ENCODE measurements at regions not wholly inside any gene's neighbourhood (a gene's known extent, or its start where the extent isn't known, plus 50 kb on each side); places are given as distances from the start of the nearest gene placed in this dataset.

DNA sequence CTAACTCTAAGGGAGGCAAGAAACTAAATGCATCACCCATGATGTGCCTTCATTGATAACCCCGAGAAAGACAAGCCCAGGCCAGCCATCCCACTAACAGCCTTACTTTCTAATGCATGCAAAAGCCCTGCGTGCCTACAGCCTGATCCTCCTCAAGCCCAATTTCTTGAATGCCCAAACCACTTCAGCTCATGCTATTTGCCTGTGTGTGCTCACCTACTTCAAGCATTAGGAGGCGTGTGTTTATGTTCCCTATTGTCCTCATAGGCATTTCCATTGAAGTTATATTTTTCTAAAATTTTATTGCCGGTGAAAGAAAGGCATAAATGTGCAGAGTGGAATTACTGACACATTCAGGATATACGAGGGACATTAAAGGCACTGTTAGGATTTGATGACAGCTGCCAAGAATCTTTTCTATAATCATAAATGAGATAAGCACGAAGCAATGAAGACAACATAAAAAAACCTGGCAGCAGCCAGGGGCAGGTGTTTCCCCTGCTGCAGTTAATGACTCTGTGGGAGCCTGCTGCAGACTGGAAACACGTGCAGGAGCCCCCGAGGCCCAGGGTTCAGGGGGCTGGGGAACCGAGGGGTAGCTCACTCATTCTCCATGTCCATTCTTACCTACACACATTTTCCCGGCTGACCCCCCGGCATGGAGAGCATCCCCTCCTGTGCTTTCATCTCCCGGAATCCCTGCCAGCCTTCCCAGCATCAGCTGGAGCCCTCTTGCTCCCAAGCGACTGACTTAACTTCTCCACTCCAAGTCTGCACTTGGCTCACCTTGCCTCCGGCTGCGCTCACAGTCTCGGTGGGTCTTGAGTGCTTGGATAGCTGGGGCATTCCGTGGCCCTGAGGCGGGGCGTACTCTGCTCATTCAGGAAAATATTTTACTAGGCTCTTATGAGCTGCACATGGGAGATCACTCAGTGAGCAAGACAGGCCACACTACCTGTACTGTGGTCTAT is 292.3 kb upstream of the SIX2 start:
- no peak overlapping the region for H4K8ac ChIP-seq (ENCODE audit: low read length)
- H3K4ac ChIP-seq (ENCODE audit: low read depth in 1 of 2, low read length in 2 of 2) = no peak overlapping the region
- H3K14ac ChIP-seq (ENCODE audit: low read length in 2 of 2) = no peak overlapping the region
- no peak overlapping the region for H3K4me3 ChIP-seq (ENCODE audit: insufficient read depth in 1 of 2, low read depth in 1 of 2, low read length in 2 of 2)
- H2AK5ac ChIP-seq (ENCODE audit: low read length, severe bottlenecking) = no peak overlapping the region
- H2BK120ac ChIP-seq (ENCODE audit: low read depth, low read length) = no peak overlapping the region
- no peaks in the 10 kb centered on the region for H3K4me1 ChIP-seq (ENCODE audit: control insufficient read depth, insufficient read depth, low read depth, low read length)
- no peak overlapping the region for H3K4me2 ChIP-seq (ENCODE audit: low read length, poor library complexity, severe bottlenecking)
- H3K27me3 ChIP-seq (ENCODE audit: control insufficient read depth in 1 of 2, insufficient read depth in 1 of 2, low read length in 2 of 2) = peaks cover 0 to 75% of the 10 kb centered on the region in 2 experiments
- H2AFZ ChIP-seq (ENCODE audit: low read depth, low read length) = no peak overlapping the region
- H2BK5ac ChIP-seq (ENCODE audit: low read depth, low read length, poor library complexity, severe bottlenecking) = no peak overlapping the region
- no peak overlapping the region for H3K9ac ChIP-seq (ENCODE audit: low read length)
- no peak overlapping the region for H2BK15ac ChIP-seq (ENCODE audit: low read depth, poor library complexity, severe bottlenecking)
- no peak for DNase-seq
- no peak overlapping the region for H3K27ac ChIP-seq (ENCODE audit: low read length, poor library complexity, severe bottlenecking)
- H3K23ac ChIP-seq (ENCODE audit: low read length in 2 of 2) = no peak overlapping the region
- H3K9me3 ChIP-seq (ENCODE audit: control insufficient read depth, low read length) = no peaks in the 10 kb centered on the region
- H3K79me1 ChIP-seq (replicated peaks; ENCODE audit: low read length, poor library complexity, severe bottlenecking) = no peaks in the 10 kb centered on the region
- 89% methylated on average over 18 of the region's 19 CpGs for WGBS
- no peak overlapping the region for H4K91ac ChIP-seq (ENCODE audit: low read length)
- no peak overlapping the region for H2BK12ac ChIP-seq (ENCODE audit: low read length in 2 of 2)
- H3K18ac ChIP-seq (ENCODE audit: low read depth in 1 of 2, low read length in 2 of 2) = no peak overlapping the region
- no peaks in the 10 kb centered on the region for H3K36me3 ChIP-seq (ENCODE audit: control insufficient read depth in 1 of 2, insufficient read depth in 2 of 2, low read depth in 1 of 2, low read length in 2 of 2)

DNA sequence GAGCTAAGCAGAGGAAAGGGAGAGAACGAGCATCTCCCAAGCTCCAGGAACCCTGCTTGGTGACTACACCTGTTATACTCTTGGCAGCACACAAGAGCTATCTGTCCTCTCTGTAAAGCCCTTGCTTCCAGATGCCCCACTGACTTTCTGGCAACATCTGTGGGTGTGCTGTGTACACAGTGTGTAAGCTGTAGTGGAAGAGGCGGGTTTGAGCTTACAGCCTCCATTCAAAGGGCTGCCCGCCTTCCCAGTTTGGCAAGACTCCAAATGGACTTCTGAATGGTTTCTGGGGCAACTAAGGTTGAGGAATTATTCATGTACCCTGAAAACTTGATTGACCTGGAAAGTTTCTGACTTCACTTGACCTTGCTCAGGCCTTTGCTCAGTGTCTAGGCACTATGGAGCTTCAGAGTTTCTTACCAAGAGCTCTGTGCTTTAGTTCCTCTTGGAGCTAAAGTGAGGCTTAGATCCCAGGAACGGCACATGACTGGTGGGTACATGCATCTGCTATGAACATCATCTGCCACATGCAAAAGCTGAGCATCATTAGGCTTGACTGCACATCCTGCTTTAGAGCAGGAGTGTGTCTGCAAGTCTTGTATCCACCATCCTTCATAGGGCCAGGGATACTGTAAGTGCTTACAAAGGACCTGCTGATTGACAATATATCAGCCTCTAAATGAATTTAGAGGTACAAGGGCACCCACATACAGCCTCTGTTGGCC is 290.9 kb upstream of the SIX2 start:
- H4K8ac ChIP-seq (ENCODE audit: low read length) = no peak overlapping the region
- H3K4ac ChIP-seq (ENCODE audit: low read depth in 1 of 2, low read length in 2 of 2) = no peak overlapping the region
- H3K18ac ChIP-seq (ENCODE audit: low read depth in 1 of 2, low read length in 2 of 2) = no peak overlapping the region
- no peak overlapping the region for H3K9ac ChIP-seq (ENCODE audit: low read length)
- WGBS = 81% methylated on average over 4 of the region's 4 CpGs
- H2BK12ac ChIP-seq (ENCODE audit: low read length in 2 of 2) = no peak overlapping the region
- no peaks in the 10 kb centered on the region for H3K36me3 ChIP-seq (ENCODE audit: control insufficient read depth in 1 of 2, insufficient read depth in 2 of 2, low read depth in 1 of 2, low read length in 2 of 2)
- no peak overlapping the region for H4K91ac ChIP-seq (ENCODE audit: low read length)
- H3K14ac ChIP-seq (ENCODE audit: low read length in 2 of 2) = no peak overlapping the region
- no peaks in the 10 kb centered on the region for H3K9me3 ChIP-seq (ENCODE audit: control insufficient read depth, low read length)
- H2AK5ac ChIP-seq (ENCODE audit: low read length, severe bottlenecking) = no peak overlapping the region
- H3K23ac ChIP-seq (ENCODE audit: low read length in 2 of 2) = no peak overlapping the region
- no peaks in the 10 kb centered on the region for H3K79me1 ChIP-seq (replicated peaks; ENCODE audit: low read length, poor library complexity, severe bottlenecking)
- H2BK5ac ChIP-seq (ENCODE audit: low read depth, low read length, poor library complexity, severe bottlenecking) = no peak overlapping the region
- H3K4me2 ChIP-seq (ENCODE audit: low read length, poor library complexity, severe bottlenecking) = no peak overlapping the region
- no peak overlapping the region for H2AFZ ChIP-seq (ENCODE audit: low read depth, low read length)
- DNase-seq = no peak
- no peak overlapping the region for H3K27ac ChIP-seq (ENCODE audit: low read length, poor library complexity, severe bottlenecking)
- H2BK15ac ChIP-seq (ENCODE audit: low read depth, poor library complexity, severe bottlenecking) = no peak overlapping the region
- H3K4me3 ChIP-seq (ENCODE audit: insufficient read depth in 1 of 2, low read depth in 1 of 2, low read length in 2 of 2) = no peak overlapping the region
- H3K27me3 ChIP-seq (ENCODE audit: control insufficient read depth in 1 of 2, insufficient read depth in 1 of 2, low read length in 2 of 2) = peaks cover 0 to 69% of the 10 kb centered on the region in 2 experiments
- no peak overlapping the region for H2BK120ac ChIP-seq (ENCODE audit: low read depth, low read length)
- no peaks in the 10 kb centered on the region for H3K4me1 ChIP-seq (ENCODE audit: control insufficient read depth, insufficient read depth, low read depth, low read length)

DNA sequence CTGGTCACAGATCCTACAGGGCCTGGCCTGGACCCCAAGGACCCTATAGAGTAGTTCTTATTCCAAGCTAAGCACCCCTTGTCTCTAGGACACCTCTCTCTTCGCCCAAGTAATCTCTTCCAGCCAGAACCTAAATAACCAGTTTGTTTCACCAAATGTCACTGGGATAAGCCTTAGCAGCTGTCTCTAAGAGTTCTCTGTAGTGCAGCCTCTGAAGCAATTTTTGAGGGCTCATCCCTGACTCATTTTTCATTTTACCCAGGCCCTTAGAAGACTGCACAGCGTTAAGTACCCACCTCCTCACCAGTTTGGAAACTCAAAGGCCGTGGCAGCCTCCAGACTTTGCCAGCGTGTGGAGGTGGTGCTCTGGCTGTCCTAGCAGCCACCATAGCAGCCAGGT is 290.1 kb upstream of the SIX2 start:
- DNase-seq = no peak
- H2BK5ac ChIP-seq (ENCODE audit: low read depth, low read length, poor library complexity, severe bottlenecking) = no peak overlapping the region
- H3K79me1 ChIP-seq (replicated peaks; ENCODE audit: low read length, poor library complexity, severe bottlenecking) = no peaks in the 10 kb centered on the region
- no peaks in the 10 kb centered on the region for H3K9me3 ChIP-seq (ENCODE audit: control insufficient read depth, low read length)
- no peak overlapping the region for H3K4me3 ChIP-seq (ENCODE audit: insufficient read depth in 1 of 2, low read depth in 1 of 2, low read length in 2 of 2)
- 75% methylated on average over 4 of the region's 4 CpGs for WGBS
- H3K4me2 ChIP-seq (ENCODE audit: low read length, poor library complexity, severe bottlenecking) = no peak overlapping the region
- no peak overlapping the region for H4K91ac ChIP-seq (ENCODE audit: low read length)
- H3K36me3 ChIP-seq (ENCODE audit: control insufficient read depth in 1 of 2, insufficient read depth in 2 of 2, low read depth in 1 of 2, low read length in 2 of 2) = no peaks in the 10 kb centered on the region
- peaks cover 0 to 61% of the 10 kb centered on the region in 2 experiments for H3K27me3 ChIP-seq (ENCODE audit: control insufficient read depth in 1 of 2, insufficient read depth in 1 of 2, low read length in 2 of 2)
- H3K27ac ChIP-seq (ENCODE audit: low read length, poor library complexity, severe bottlenecking) = no peak overlapping the region
- no peak overlapping the region for H3K9ac ChIP-seq (ENCODE audit: low read length)
- H2BK15ac ChIP-seq (ENCODE audit: low read depth, poor library complexity, severe bottlenecking) = no peak overlapping the region
- H2BK120ac ChIP-seq (ENCODE audit: low read depth, low read length) = no peak overlapping the region
- H3K4ac ChIP-seq (ENCODE audit: low read depth in 1 of 2, low read length in 2 of 2) = no peak overlapping the region
- no peak overlapping the region for H3K18ac ChIP-seq (ENCODE audit: low read depth in 1 of 2, low read length in 2 of 2)
- no peak overlapping the region for H4K8ac ChIP-seq (ENCODE audit: low read length)
- H2AFZ ChIP-seq (ENCODE audit: low read depth, low read length) = no peak overlapping the region
- H2BK12ac ChIP-seq (ENCODE audit: low read length in 2 of 2) = no peak overlapping the region
- H2AK5ac ChIP-seq (ENCODE audit: low read length, severe bottlenecking) = no peak overlapping the region
- H3K14ac ChIP-seq (ENCODE audit: low read length in 2 of 2) = no peak overlapping the region
- H3K4me1 ChIP-seq (ENCODE audit: control insufficient read depth, insufficient read depth, low read depth, low read length) = no peaks in the 10 kb centered on the region
- no peak overlapping the region for H3K23ac ChIP-seq (ENCODE audit: low read length in 2 of 2)

DNA sequence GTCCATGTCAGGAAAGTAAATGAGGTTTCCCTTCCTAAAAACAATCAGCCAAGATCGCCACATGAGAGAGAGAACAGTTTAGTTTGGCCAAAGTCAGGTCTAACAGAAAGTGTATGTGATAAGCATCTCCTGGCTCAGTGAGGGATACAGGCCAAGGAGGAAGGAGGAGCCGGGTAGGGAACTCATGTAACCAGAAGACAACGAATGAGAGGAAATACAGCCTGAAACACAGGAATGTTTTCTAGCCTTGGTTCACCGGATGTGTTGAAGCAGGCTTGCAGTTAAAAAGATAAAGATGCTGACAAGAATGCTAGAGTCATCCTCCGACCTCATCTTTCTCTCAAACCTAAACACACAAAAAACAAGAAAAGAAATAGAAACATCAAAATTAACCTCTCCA is 283.9 kb upstream of the SIX2 start:
- Histone ChIP-seq H3K4ac (ENCODE audit: low read depth in 1 of 2, low read length in 2 of 2) (no peak overlapping the region), H3K36me3 (ENCODE audit: control insufficient read depth in 1 of 2, insufficient read depth in 2 of 2, low read depth in 1 of 2, low read length in 2 of 2) (no peaks in the 10 kb centered on the region), H4K91ac (ENCODE audit: low read length) (no peak overlapping the region), H2BK12ac (ENCODE audit: low read length in 2 of 2) (no peak overlapping the region), H2BK120ac (ENCODE audit: low read depth, low read length) (no peak overlapping the region), H3K18ac (ENCODE audit: low read depth in 1 of 2, low read length in 2 of 2) (no peak overlapping the region), H3K4me1 (ENCODE audit: control insufficient read depth, insufficient read depth, low read depth, low read length) (no peaks in the 10 kb centered on the region), H2AK5ac (ENCODE audit: low read length, severe bottlenecking) (no peak overlapping the region), H3K4me2 (ENCODE audit: low read length, poor library complexity, severe bottlenecking) (no peak overlapping the region), H2BK15ac (ENCODE audit: low read depth, poor library complexity, severe bottlenecking) (no peak overlapping the region), H3K23ac (ENCODE audit: low read length in 2 of 2) (no peak overlapping the region), H3K4me3 (ENCODE audit: insufficient read depth in 1 of 2, low read depth in 1 of 2, low read length in 2 of 2) (no peak overlapping the region), H3K27me3 (ENCODE audit: control insufficient read depth in 1 of 2, insufficient read depth in 1 of 2, low read length in 2 of 2) (peaks cover 0 to 12% of the 10 kb centered on the region in 2 experiments), H4K8ac (ENCODE audit: low read length) (no peak overlapping the region), H3K9me3 (ENCODE audit: control insufficient read depth, low read length) (no peaks in the 10 kb centered on the region), H3K9ac (ENCODE audit: low read length) (no peak overlapping the region), H3K27ac (ENCODE audit: low read length, poor library complexity, severe bottlenecking) (no peak overlapping the region), H2AFZ (ENCODE audit: low read depth, low read length) (no peak overlapping the region), H3K79me1 (replicated peaks; ENCODE audit: low read length, poor library complexity, severe bottlenecking) (no peaks in the 10 kb centered on the region), H3K14ac (ENCODE audit: low read length in 2 of 2) (no peak overlapping the region), H2BK5ac (ENCODE audit: low read depth, low read length, poor library complexity, severe bottlenecking) (no peak overlapping the region)
- no peak for DNase-seq
- WGBS = 66% methylated on average over 5 of the region's 5 CpGs
